Right atrium auricular region (tissue), 2 donors: ENCODE measurements at regions not wholly inside any gene's neighbourhood (a gene's known extent, or its start where the extent isn't known, plus 50 kb on each side); places are given as distances from the start of the nearest gene placed in this dataset.
"Not testable (repeated sequence)": the region's sequence is repeated elsewhere in the genome, so short reads cannot be mapped to it uniquely, and the experiment has no call there.

Source experiments
- DNase-seq: peaks from one replicate; pipeline ENCODE4 v3.0.0-alpha.2; 2019; ENCODE audit warnings: low spot score
- H3K27ac ChIP-seq, 2 donors: fragments of 200-600 bp; sonication (generic); 1 replicate in 1 of 2; 2 replicates in 1 of 2; pipeline ENCODE4 v1.5.1; 2016 to 2019
- H3K27me3 ChIP-seq, 2 donors: fragments of 200-600 bp; sonication (generic); one replicate each; pipeline versions ENCODE4 v1.5.1 to v1.6.0; 2017 to 2019
- H3K36me3 ChIP-seq: fragments of 200-600 bp; sonication (generic); one replicate; pipeline ENCODE4 v1.5.1; 2016
- H3K4me1 ChIP-seq, 2 donors: fragments of 200-600 bp; sonication (generic); one replicate each; pipeline versions ENCODE4 v1.5.1 to v1.6.0; 2017 to 2019
- H3K4me3 ChIP-seq, 2 donors: fragments of 200-600 bp; sonication (generic); 1 replicate in 1 of 2; 2 replicates in 1 of 2; pipeline ENCODE4 v1.5.1; 2017 to 2019; ENCODE audit warnings: mild to moderate bottlenecking in 1 of 2, moderate library complexity in 1 of 2
- H3K9me3 ChIP-seq, 2 donors: fragments of 200-600 bp; sonication (generic); one replicate each; pipeline ENCODE4 v1.5.1; 2019
- TF ChIP-seq, protein P1 (sequence below), 2 donors: fragments of 200-600 bp; sonication (generic); IDR thresholded peaks; one replicate each; pipeline ENCODE4 v1.5.1; 2019; ENCODE audit warnings: antibody characterized with exemption in 2 of 2

- Histone ChIP-seq H3K27ac (no peak overlapping the region), H3K4me1 (no peaks in the 10 kb centered on the region), H3K27me3 (no peaks in the 10 kb centered on the region), H3K9me3 (no peaks in the 10 kb centered on the region), H3K4me3 (no peak overlapping the region), H3K36me3 (no peaks in the 10 kb centered on the region)
- no peak for DNase-seq
- TF ChIP-seq, protein P1, sequence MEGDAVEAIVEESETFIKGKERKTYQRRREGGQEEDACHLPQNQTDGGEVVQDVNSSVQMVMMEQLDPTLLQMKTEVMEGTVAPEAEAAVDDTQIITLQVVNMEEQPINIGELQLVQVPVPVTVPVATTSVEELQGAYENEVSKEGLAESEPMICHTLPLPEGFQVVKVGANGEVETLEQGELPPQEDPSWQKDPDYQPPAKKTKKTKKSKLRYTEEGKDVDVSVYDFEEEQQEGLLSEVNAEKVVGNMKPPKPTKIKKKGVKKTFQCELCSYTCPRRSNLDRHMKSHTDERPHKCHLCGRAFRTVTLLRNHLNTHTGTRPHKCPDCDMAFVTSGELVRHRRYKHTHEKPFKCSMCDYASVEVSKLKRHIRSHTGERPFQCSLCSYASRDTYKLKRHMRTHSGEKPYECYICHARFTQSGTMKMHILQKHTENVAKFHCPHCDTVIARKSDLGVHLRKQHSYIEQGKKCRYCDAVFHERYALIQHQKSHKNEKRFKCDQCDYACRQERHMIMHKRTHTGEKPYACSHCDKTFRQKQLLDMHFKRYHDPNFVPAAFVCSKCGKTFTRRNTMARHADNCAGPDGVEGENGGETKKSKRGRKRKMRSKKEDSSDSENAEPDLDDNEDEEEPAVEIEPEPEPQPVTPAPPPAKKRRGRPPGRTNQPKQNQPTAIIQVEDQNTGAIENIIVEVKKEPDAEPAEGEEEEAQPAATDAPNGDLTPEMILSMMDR (IDR thresholded peaks at IDR 0.05) = no peak
These were observed 213.5 kb upstream of the IRF2BP2 start for GRCh38 chr1:234823191-234824176.

- TF ChIP-seq, protein P1 (IDR thresholded peaks at IDR 0.05) = no peak
- Histone ChIP-seq H3K4me3 (no peak overlapping the region), H3K27me3 (no peaks in the 10 kb centered on the region), H3K36me3 (no peaks in the 10 kb centered on the region), H3K9me3 (no peaks in the 10 kb centered on the region), H3K27ac (no peak overlapping the region), H3K4me1 (no peaks in the 10 kb centered on the region)
- no peak for DNase-seq
These were observed 211.9 kb upstream of the IRF2BP2 start for GRCh38 chr1:234821840-234822239.

- no peaks in the 10 kb centered on the region for H3K9me3 ChIP-seq
- H3K4me1 ChIP-seq = no peaks in the 10 kb centered on the region
- H3K4me3 ChIP-seq = no peak overlapping the region
- no peaks in the 10 kb centered on the region for H3K27me3 ChIP-seq
- no peaks in the 10 kb centered on the region for H3K36me3 ChIP-seq
- H3K27ac ChIP-seq = no peak overlapping the region
- TF ChIP-seq, protein P1 (IDR thresholded peaks at IDR 0.05) = no peak
- DNase-seq = no peak
These were observed 210.6 kb upstream of the IRF2BP2 start for GRCh38 chr1:234820597-234820996.

GRCh38 chr1:234819845-234820244, 209.9 kb upstream of the IRF2BP2 start:
- not testable (repeated sequence) for H3K9me3 ChIP-seq, H3K36me3 ChIP-seq, H3K4me1 ChIP-seq, H3K27me3 ChIP-seq, DNase-seq, H3K4me3 ChIP-seq, H3K27ac ChIP-seq

DNA sequence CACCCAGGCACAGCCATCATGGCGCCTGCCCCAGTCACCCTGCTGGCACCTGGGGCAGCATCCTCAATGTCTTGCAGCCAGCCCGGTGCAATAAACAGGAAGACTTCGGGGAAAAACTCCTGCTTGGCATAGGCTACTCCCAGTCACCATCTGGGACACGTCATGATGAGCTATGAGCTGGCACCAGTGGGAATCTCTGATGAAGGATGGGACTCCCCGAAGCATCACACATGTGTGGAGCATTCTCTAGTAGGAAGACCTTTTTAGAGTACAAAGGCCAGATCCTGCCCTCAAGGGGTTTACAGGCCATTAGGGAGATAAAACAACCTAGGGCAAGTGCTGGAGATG, 208.0 kb upstream of the IRF2BP2 start:
- DNase-seq, H3K36me3 ChIP-seq, H3K9me3 ChIP-seq, H3K4me3 ChIP-seq, H3K27me3 ChIP-seq, H3K4me1 ChIP-seq: not testable (repeated sequence)
- H3K27ac ChIP-seq = peak overlapping the region; percentile 59 to 72

DNA sequence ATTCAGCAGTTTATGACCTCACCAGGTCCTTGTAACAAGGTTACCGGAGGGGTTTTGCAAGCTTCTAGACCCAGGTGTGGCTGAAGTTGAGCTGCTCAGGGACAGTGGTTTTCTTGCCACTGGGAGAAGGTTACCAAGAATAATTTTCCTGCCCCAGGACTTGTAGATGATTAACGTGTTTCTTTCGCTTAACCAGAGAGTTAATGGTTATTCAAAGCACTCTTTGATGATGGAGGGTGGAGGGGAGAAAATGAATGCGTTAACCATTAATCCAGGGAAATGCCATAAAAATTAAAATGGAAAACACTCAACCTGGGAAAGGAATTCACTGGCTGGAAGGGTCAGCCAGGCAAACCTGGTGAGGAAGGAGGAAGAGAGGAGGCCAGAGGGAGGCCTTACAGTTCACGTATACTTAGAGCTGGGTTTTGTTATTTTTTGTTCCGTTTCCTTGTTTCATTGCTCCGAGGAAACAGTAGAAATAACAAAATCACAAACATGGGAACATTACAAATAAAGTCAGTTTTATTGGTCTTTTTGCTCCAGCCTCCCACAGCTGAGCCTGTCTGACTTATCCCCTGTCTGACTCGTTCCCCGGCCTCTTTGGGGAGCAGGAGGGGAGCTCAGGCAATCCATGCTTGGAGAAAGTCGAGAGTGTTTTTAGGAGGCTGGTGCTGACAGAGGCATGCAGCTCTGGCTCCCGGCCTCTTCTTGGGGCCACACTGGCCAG, 207.5 kb upstream of the IRF2BP2 start:
- H3K36me3 ChIP-seq, H3K4me3 ChIP-seq, H3K9me3 ChIP-seq, DNase-seq, H3K4me1 ChIP-seq, H3K27me3 ChIP-seq: not testable (repeated sequence)
- peak overlapping the region; percentile 59 to 72 for H3K27ac ChIP-seq

- H3K27ac ChIP-seq = peak overlapping the region; percentile 59 to 72
- H3K9me3 ChIP-seq, H3K4me1 ChIP-seq, H3K27me3 ChIP-seq, H3K4me3 ChIP-seq, H3K36me3 ChIP-seq: not testable (repeated sequence)
- DNase-seq = peak; percentile 84
These were observed 206.9 kb upstream of the IRF2BP2 start for GRCh38 chr1:234816864-234817263.

DNA sequence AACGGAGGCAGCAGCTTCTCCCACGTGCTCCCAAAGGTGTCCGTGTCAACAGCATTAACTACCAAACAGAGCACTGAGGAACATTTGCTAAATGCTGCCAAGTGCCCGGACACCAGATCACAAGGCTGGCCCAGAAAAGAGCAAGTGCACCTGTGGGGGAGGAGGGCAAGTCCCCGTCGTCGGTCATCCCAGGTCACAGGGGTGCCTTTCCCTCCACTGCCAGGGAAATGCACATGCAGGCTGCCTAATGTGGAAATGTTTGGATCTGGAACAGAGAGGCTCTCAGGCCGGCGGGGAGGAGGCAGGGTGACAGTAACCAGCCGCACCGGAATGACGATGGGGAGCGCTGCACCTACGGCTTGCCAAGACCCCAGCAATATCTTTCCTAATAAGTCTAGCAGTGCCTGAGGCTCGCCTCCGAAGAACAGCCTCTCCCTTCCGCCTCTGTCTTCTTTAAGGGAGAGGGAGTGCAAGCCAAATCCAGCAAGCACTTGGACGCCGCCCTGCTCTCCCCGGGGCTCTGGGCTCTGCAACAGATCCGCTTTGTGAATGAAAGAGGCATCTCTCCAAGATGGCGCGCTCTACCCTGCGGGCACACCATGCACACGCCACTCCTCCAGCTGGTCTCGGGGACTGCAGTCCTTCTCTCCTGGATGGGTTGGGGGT, 206.3 kb upstream of the IRF2BP2 start:
- not testable (repeated sequence) for H3K9me3 ChIP-seq, H3K4me1 ChIP-seq, H3K36me3 ChIP-seq, H3K27me3 ChIP-seq, H3K4me3 ChIP-seq
- peak; percentile 83 for DNase-seq
- peak overlapping the region in 1 of 2 donors; percentile 72 for H3K27ac ChIP-seq

DNA sequence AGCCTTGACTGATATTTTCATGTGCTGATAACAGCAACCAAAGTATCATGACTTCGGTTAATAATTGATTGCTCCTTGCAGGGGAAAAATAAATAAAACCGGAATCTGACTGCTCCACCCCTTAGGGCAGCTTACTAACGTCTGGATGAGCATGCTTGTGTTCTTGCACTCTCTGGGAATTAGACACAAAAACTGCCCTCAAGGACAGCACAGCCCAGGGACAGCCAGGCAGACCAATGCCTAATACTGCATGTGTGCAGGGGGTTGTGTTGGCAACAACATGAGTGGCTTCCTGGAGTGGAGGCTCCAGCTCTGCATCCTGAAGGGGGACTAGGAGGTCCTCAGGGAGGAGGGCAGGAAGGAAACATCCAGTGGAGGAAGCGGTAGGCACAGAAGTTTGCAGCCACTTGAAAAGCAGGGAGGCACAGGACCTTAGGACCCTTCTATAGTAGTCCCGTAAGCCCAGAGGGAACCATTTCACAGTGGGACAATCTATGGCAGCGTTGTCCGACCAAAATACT, 205.4 kb upstream of the IRF2BP2 start:
- not testable (repeated sequence) for H3K9me3 ChIP-seq, DNase-seq, H3K4me1 ChIP-seq, H3K4me3 ChIP-seq, H3K27me3 ChIP-seq, H3K36me3 ChIP-seq, H3K27ac ChIP-seq

DNA sequence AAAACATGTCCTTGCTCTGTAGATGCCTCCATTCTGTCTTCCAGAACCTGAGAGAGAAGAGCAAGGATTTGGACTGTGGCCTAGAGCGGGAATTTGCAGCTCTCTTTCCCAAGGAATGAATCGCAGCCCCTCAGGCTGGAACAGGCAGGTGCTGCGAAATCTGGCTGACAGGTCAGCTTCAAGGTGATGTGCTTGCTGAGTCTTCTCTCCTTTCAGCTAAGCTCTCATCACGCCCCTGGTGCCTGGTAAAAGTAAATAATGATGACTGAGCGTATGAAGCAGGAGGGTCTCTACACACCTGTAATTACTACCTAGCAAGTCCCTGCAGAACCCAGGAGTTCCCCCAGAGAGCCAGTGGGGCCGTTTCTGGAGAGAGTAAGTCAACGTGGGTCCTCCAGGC, 204.3 kb upstream of the IRF2BP2 start:
- H3K9me3 ChIP-seq, H3K36me3 ChIP-seq, H3K4me3 ChIP-seq, H3K4me1 ChIP-seq, H3K27me3 ChIP-seq, H3K27ac ChIP-seq, DNase-seq: not testable (repeated sequence)

GRCh38 chr1:234811824-234812223, 201.8 kb upstream of the IRF2BP2 start:
- DNase-seq, H3K27ac ChIP-seq: not testable (repeated sequence)

More at GRCh38 chr1:234811824-234812223, 201.8 kb upstream of the IRF2BP2 start:
- not testable (repeated sequence) for H3K36me3 ChIP-seq, H3K4me3 ChIP-seq, H3K9me3 ChIP-seq, H3K4me1 ChIP-seq, H3K27me3 ChIP-seq
